Mesenchymal stem cell (in vitro differentiated cells and primary cell): ENCODE measurements at regions not wholly inside any gene's neighbourhood (a gene's known extent, or its start where the extent isn't known, plus 50 kb on each side); places are given as distances from the start of the nearest gene placed in this dataset.
A peak's percentile ranks its signal among the peaks of the same experiment; 100 is the strongest.

ENCODE experiments used
- DNase-seq: peaks from one replicate; pipeline ENCODE4 v3.0.0-alpha.2; 2013
- H2AFZ ChIP-seq: one replicate; pipeline ENCODE4 v1.6.1; 2013; ENCODE audit warnings: low read depth, mild to moderate bottlenecking, control low read depth, inconsistent platforms, low read length, moderate library complexity
- H2AK5ac ChIP-seq: 2 replicates; pipeline ENCODE4 v1.6.1; 2013; ENCODE audit warnings: low read length, moderate library complexity, mild to moderate bottlenecking, inconsistent platforms; ENCODE audit not compliant: severe bottlenecking
- H2BK120ac ChIP-seq: one replicate; pipeline ENCODE4 v1.6.1; 2013; ENCODE audit warnings: low read depth, mild to moderate bottlenecking, inconsistent platforms, low read length, moderate library complexity
- H2BK12ac ChIP-seq, 2 experiments: one replicate each; pipeline ENCODE4 v1.6.1; 2013; ENCODE audit warnings: inconsistent platforms in 2 of 2, low read length in 2 of 2, mild to moderate bottlenecking in 2 of 2, moderate library complexity in 2 of 2, control low read depth in 1 of 2
- H2BK15ac ChIP-seq: one replicate; pipeline ENCODE4 v1.6.1; 2013; ENCODE audit warnings: mild to moderate bottlenecking, low read depth, inconsistent platforms; ENCODE audit not compliant: poor library complexity, severe bottlenecking
- H2BK5ac ChIP-seq: 2 replicates; pipeline ENCODE4 v1.6.1; 2013; ENCODE audit warnings: low read depth, mild to moderate bottlenecking, low read length, control low read depth, inconsistent platforms; ENCODE audit not compliant: poor library complexity, severe bottlenecking
- H3K14ac ChIP-seq, 2 experiments: one replicate each; pipeline ENCODE4 v1.6.1; 2013; ENCODE audit warnings: inconsistent platforms in 2 of 2, low read length in 2 of 2, control low read depth in 1 of 2, mild to moderate bottlenecking in 1 of 2, moderate library complexity in 1 of 2
- H3K18ac ChIP-seq, 2 experiments: one replicate each; pipeline ENCODE4 v1.6.1; 2013; ENCODE audit warnings: inconsistent platforms in 2 of 2, low read length in 2 of 2, control low read depth in 1 of 2, low read depth in 1 of 2, mild to moderate bottlenecking in 1 of 2
- H3K23ac ChIP-seq, 2 experiments: one replicate each; pipeline ENCODE4 v1.6.1; 2013; ENCODE audit warnings: inconsistent platforms in 2 of 2, low read length in 2 of 2, mild to moderate bottlenecking in 2 of 2, moderate library complexity in 2 of 2, control low read depth in 1 of 2
- H3K27ac ChIP-seq: 2 replicates; pipeline ENCODE4 v1.5.1; 2013; ENCODE audit warnings: mild to moderate bottlenecking, moderate library complexity, low read length, control low read depth, inconsistent platforms; ENCODE audit not compliant: poor library complexity, severe bottlenecking
- H3K27me3 ChIP-seq, 2 experiments: 2 replicates each; pipeline versions ENCODE4 v1.6.1 to v1.7.0; 2013; ENCODE audit warnings: low read length in 2 of 2, mild to moderate bottlenecking in 2 of 2, moderate library complexity in 2 of 2, control low read depth in 1 of 2, inconsistent platforms in 1 of 2; ENCODE audit not compliant: control insufficient read depth in 1 of 2, insufficient read depth in 1 of 2
- H3K36me3 ChIP-seq, 2 experiments: 2 replicates each; pipeline versions ENCODE4 v1.6.1 to v1.7.0; 2013; ENCODE audit warnings: low read length in 2 of 2, control low read depth in 1 of 2, inconsistent platforms in 1 of 2, low read depth in 1 of 2, mild to moderate bottlenecking in 1 of 2; ENCODE audit not compliant: insufficient read depth in 2 of 2, control insufficient read depth in 1 of 2
- H3K4ac ChIP-seq, 2 experiments: one replicate each; pipeline ENCODE4 v1.6.1; 2013; ENCODE audit warnings: inconsistent platforms in 2 of 2, low read length in 2 of 2, mild to moderate bottlenecking in 2 of 2, moderate library complexity in 2 of 2, control low read depth in 1 of 2, low read depth in 1 of 2
- H3K4me1 ChIP-seq: 2 replicates; pipeline ENCODE4 v1.6.1; 2013; ENCODE audit warnings: low read depth, low read length, control low read depth; ENCODE audit not compliant: control insufficient read depth, insufficient read depth
- H3K4me2 ChIP-seq: 2 replicates; pipeline ENCODE4 v1.6.1; 2013; ENCODE audit warnings: low read length, mild to moderate bottlenecking, inconsistent platforms; ENCODE audit not compliant: poor library complexity, severe bottlenecking
- H3K4me3 ChIP-seq, 2 experiments: 2 replicates each; pipeline versions ENCODE4 v1.5.1 to v1.7.0; 2013; ENCODE audit warnings: low read length in 2 of 2, mild to moderate bottlenecking in 2 of 2, control low read depth in 1 of 2, low read depth in 1 of 2; ENCODE audit not compliant: insufficient read depth in 1 of 2
- H3K79me1 ChIP-seq: replicated peaks from 2 replicates; pipeline ENCODE4 v1.6.1; 2013; ENCODE audit warnings: mild to moderate bottlenecking, control low read depth, low read length, inconsistent platforms; ENCODE audit not compliant: poor library complexity, severe bottlenecking
- H3K9ac ChIP-seq: 2 replicates; pipeline ENCODE4 v1.7.0; 2013; ENCODE audit warnings: mild to moderate bottlenecking, low read length, moderate library complexity
- H3K9me3 ChIP-seq: 2 replicates; pipeline ENCODE4 v1.7.0; 2013; ENCODE audit warnings: mild to moderate bottlenecking, low read length; ENCODE audit not compliant: control insufficient read depth
- H4K8ac ChIP-seq: one replicate; pipeline ENCODE4 v1.6.1; 2013; ENCODE audit warnings: inconsistent platforms, mild to moderate bottlenecking, low read length, moderate library complexity
- H4K91ac ChIP-seq: one replicate; pipeline ENCODE4 v1.6.1; 2013; ENCODE audit warnings: mild to moderate bottlenecking, low read length, inconsistent platforms
- WGBS: methylation state at CpG from one replicate; pipeline ENCODE4 v1.1.7; 2013; ENCODE audit warnings: mixed read lengths; 5-methylcytosine and 5-hydroxymethylcytosine counted together

GRCh38 chr4:53771326-53771725 is 180.0 kb upstream of the LNX1 start:
- Histone ChIP-seq H3K79me1 (no peaks in the 10 kb centered on the region), H2BK15ac (no peak overlapping the region), H2BK120ac (no peak overlapping the region), H3K36me3 (no peaks in the 10 kb centered on the region), H3K9me3 (no peaks in the 10 kb centered on the region), H4K91ac (no peak overlapping the region), H3K23ac (no peak overlapping the region), H3K9ac (no peak overlapping the region), H3K18ac (peak overlapping the region in 1 of 2 experiments; percentile 52), H3K4me1 (no peaks in the 10 kb centered on the region), H2AFZ (no peak overlapping the region), H3K27ac (no peak overlapping the region), H4K8ac (no peak overlapping the region), H2BK5ac (no peak overlapping the region), H2AK5ac (no peak overlapping the region), H3K4ac (peak overlapping the region in 1 of 2 experiments; percentile 32), H3K4me3 (no peak overlapping the region), H3K4me2 (no peak overlapping the region), H3K27me3 (no peaks in the 10 kb centered on the region), H3K14ac (no peak overlapping the region), H2BK12ac (no peak overlapping the region)
- no peak for DNase-seq
- WGBS: 80% methylated on average over 2 of the region's 3 CpGs

GRCh38 chr4:53767482-53767881 is 176.2 kb upstream of the LNX1 start:
- Histone ChIP-seq H3K18ac (no peak overlapping the region), H3K4me3 (no peak overlapping the region), H3K79me1 (no peaks in the 10 kb centered on the region), H2BK15ac (no peak overlapping the region), H3K23ac (no peak overlapping the region), H2AK5ac (no peak overlapping the region), H3K9me3 (no peaks in the 10 kb centered on the region), H3K27ac (no peak overlapping the region), H4K8ac (no peak overlapping the region), H3K4ac (no peak overlapping the region), H3K9ac (peak overlapping the region; percentile 67), H3K4me1 (peaks cover 7% of the 10 kb centered on the region), H2BK12ac (no peak overlapping the region), H2BK5ac (no peak overlapping the region), H4K91ac (no peak overlapping the region), H3K14ac (no peak overlapping the region), H2AFZ (no peak overlapping the region), H3K4me2 (no peak overlapping the region), H2BK120ac (no peak overlapping the region), H3K36me3 (no peaks in the 10 kb centered on the region), H3K27me3 (no peaks in the 10 kb centered on the region)
- WGBS: 80% methylated on average over 1 of the region's 2 CpGs
- DNase-seq: no peak

GRCh38 chr4:53764761-53765490 is 173.6 kb upstream of the LNX1 start:
- no peak overlapping the region for H3K4me2 ChIP-seq
- H3K18ac ChIP-seq: peak overlapping the region in 1 of 2 experiments; percentile 92
- H2BK5ac ChIP-seq: no peak overlapping the region
- H3K9ac ChIP-seq: peak overlapping the region; percentile 74
- H3K9me3 ChIP-seq: no peaks in the 10 kb centered on the region
- no peaks in the 10 kb centered on the region for H3K27me3 ChIP-seq
- H3K4me3 ChIP-seq: peak overlapping the region in 1 of 2 experiments; percentile 48
- 43% methylated on average over 2 of the region's 3 CpGs for WGBS
- H2BK15ac ChIP-seq: no peak overlapping the region
- no peak overlapping the region for H3K14ac ChIP-seq
- H4K8ac ChIP-seq: no peak overlapping the region
- peak overlapping the region in 1 of 2 experiments; percentile 1 for H3K4ac ChIP-seq
- peak; percentile 45 for DNase-seq
- H2BK120ac ChIP-seq: peak overlapping the region; percentile 52
- H4K91ac ChIP-seq: peak overlapping the region; percentile 97
- no peak overlapping the region for H3K23ac ChIP-seq
- H2BK12ac ChIP-seq: peak overlapping the region in 1 of 2 experiments; percentile 18
- no peaks in the 10 kb centered on the region for H3K36me3 ChIP-seq
- H3K27ac ChIP-seq: no peak overlapping the region
- no peak overlapping the region for H2AK5ac ChIP-seq
- H2AFZ ChIP-seq: no peak overlapping the region
- no peaks in the 10 kb centered on the region for H3K79me1 ChIP-seq
- H3K4me1 ChIP-seq: peaks cover 7% of the 10 kb centered on the region

GRCh38 chr4:53763813-53764597 is 172.7 kb upstream of the LNX1 start:
- H3K4me1 ChIP-seq: peaks cover 7% of the 10 kb centered on the region
- H3K18ac ChIP-seq: peak overlapping the region; percentile 92 to 95
- peak overlapping the region; percentile 99 for H4K8ac ChIP-seq
- no peak overlapping the region for H2AFZ ChIP-seq
- no peaks in the 10 kb centered on the region for H3K9me3 ChIP-seq
- peak overlapping the region in 1 of 2 experiments; percentile 79 for H3K23ac ChIP-seq
- no peak overlapping the region for H3K4me2 ChIP-seq
- no peaks in the 10 kb centered on the region for H3K36me3 ChIP-seq
- no peak overlapping the region for H2BK5ac ChIP-seq
- H3K9ac ChIP-seq: peak overlapping the region; percentile 74
- H3K4me3 ChIP-seq: peak overlapping the region in 1 of 2 experiments; percentile 29
- peak overlapping the region; percentile 45 for H3K27ac ChIP-seq
- H3K27me3 ChIP-seq: no peaks in the 10 kb centered on the region
- WGBS: 39% methylated on average over 5 of the region's 5 CpGs
- peak; percentile 73 for DNase-seq
- peak overlapping the region; percentile 18 to 98 for H2BK12ac ChIP-seq
- H3K79me1 ChIP-seq: no peaks in the 10 kb centered on the region
- H2BK120ac ChIP-seq: peak overlapping the region; percentile 52
- H2AK5ac ChIP-seq: no peak overlapping the region
- peak overlapping the region; percentile 82 to 95 for H3K4ac ChIP-seq
- peak overlapping the region in 1 of 2 experiments; percentile 86 for H3K14ac ChIP-seq
- H2BK15ac ChIP-seq: no peak overlapping the region
- peak overlapping the region; percentile 97 for H4K91ac ChIP-seq
